Ascending aorta (tissue), 2 donors: ENCODE measurements at regions not wholly inside any gene's neighbourhood (a gene's known extent, or its start where the extent isn't known, plus 50 kb on each side); places are given as distances from the start of the nearest gene placed in this dataset.

Source experiments
- DNase-seq, 2 donors: peaks; one replicate each; pipeline ENCODE4 v3.0.0-alpha.2; 2019; ENCODE audit warnings: low spot score in 2 of 2
- H3K27ac ChIP-seq, 2 donors: fragments of 200-600 bp; sonication (generic); one replicate each; pipeline ENCODE4 v1.5.1; 2016 to 2017; ENCODE audit warnings: mild to moderate bottlenecking in 1 of 2
- H3K27me3 ChIP-seq: fragments of 200-600 bp; sonication (generic); one replicate; pipeline ENCODE4 v1.5.1; 2017
- H3K36me3 ChIP-seq, 2 donors: fragments of 200-600 bp; sonication (generic); one replicate each; pipeline ENCODE4 v1.5.1; 2016
- H3K4me1 ChIP-seq, 2 donors: fragments of 200-600 bp; sonication (generic); one replicate each; pipeline ENCODE4 v1.5.1; 2016 to 2017; ENCODE audit warnings: mild to moderate bottlenecking in 1 of 2
- H3K4me3 ChIP-seq, 2 donors: fragments of 200-600 bp; sonication (generic); one replicate each; pipeline ENCODE4 v1.5.1; 2016 to 2017; ENCODE audit warnings: mild to moderate bottlenecking in 1 of 2
- H3K9me3 ChIP-seq, 2 donors: fragments of 200-600 bp; sonication (generic); one replicate each; pipeline ENCODE4 v1.5.1; 2016
- CTCF ChIP-seq, 3 experiments: fragments of 200-600 bp in 2 of 3; fragments of 450-650 bp in 1 of 3; sonication (generic) in 2 of 3; IDR thresholded peaks; one replicate each; pipeline ENCODE4 v1.5.1; 2016 to 2019; ENCODE audit warnings: antibody characterized with exemption in 3 of 3, mild to moderate bottlenecking in 1 of 3, moderate library complexity in 1 of 3
- intact Hi-C: fragments of 100-400 bp; cut with DNase I; formaldehyde crosslinking; loops from one replicate; pipeline ENCODE4 v1.15.1; 2023

- no peak overlapping the region for H3K4me3 ChIP-seq
- H3K9me3 ChIP-seq, result no peaks in the 10 kb centered on the region
- DNase-seq, result no peak
- H3K27ac ChIP-seq, result no peak overlapping the region
- no peak for TF ChIP-seq CTCF (IDR thresholded peaks at IDR 0.05)
- H3K27me3 ChIP-seq, result no peaks in the 10 kb centered on the region
- H3K4me1 ChIP-seq, result no peaks in the 10 kb centered on the region
- intact Hi-C loops, result no loop called here
- H3K36me3 ChIP-seq, result no peaks in the 10 kb centered on the region
These were observed 193.9 kb upstream of the CITED2 start for GRCh38 chr6:139568151-139568955.

- TF ChIP-seq CTCF (IDR thresholded peaks at IDR 0.05), result no peak
- Histone ChIP-seq H3K4me1 (no peaks in the 10 kb centered on the region), H3K27me3 (no peaks in the 10 kb centered on the region), H3K4me3 (no peak overlapping the region), H3K27ac (no peak overlapping the region), H3K36me3 (no peaks in the 10 kb centered on the region), H3K9me3 (no peaks in the 10 kb centered on the region)
- DNase-seq, result no peak
- intact Hi-C loops, result no loop called here
These were observed 192.6 kb upstream of the CITED2 start for GRCh38 chr6:139567095-139567494.

- Histone ChIP-seq H3K27ac (no peak overlapping the region), H3K9me3 (no peaks in the 10 kb centered on the region), H3K36me3 (no peaks in the 10 kb centered on the region), H3K4me3 (no peak overlapping the region), H3K27me3 (no peaks in the 10 kb centered on the region), H3K4me1 (no peaks in the 10 kb centered on the region)
- no peak for DNase-seq
- no peak for TF ChIP-seq CTCF (IDR thresholded peaks at IDR 0.05)
- intact Hi-C loops, result no loop called here
These were observed 191.1 kb upstream of the CITED2 start for GRCh38 chr6:139565591-139565990.

GRCh38 chr6:139557547-139557946 lies 183.1 kb upstream of the CITED2 start:
- no peaks in the 10 kb centered on the region for H3K4me1 ChIP-seq
- H3K9me3 ChIP-seq, result no peaks in the 10 kb centered on the region
- TF ChIP-seq CTCF (IDR thresholded peaks at IDR 0.05), result no peak
- intact Hi-C loops, result no loop called here
- no peaks in the 10 kb centered on the region for H3K27me3 ChIP-seq
- no peaks in the 10 kb centered on the region for H3K36me3 ChIP-seq
- no peak for DNase-seq
- H3K27ac ChIP-seq, result no peak overlapping the region
- no peak overlapping the region for H3K4me3 ChIP-seq

- Histone ChIP-seq H3K36me3 (no peaks in the 10 kb centered on the region), H3K4me1 (no peaks in the 10 kb centered on the region), H3K4me3 (no peak overlapping the region), H3K27me3 (no peaks in the 10 kb centered on the region), H3K27ac (no peak overlapping the region), H3K9me3 (no peaks in the 10 kb centered on the region)
- DNase-seq, result no peak
- TF ChIP-seq CTCF (IDR thresholded peaks at IDR 0.05), result no peak
- intact Hi-C loops, result no loop called here
These were observed 182.1 kb upstream of the CITED2 start for GRCh38 chr6:139556532-139556931.
